SW 1271 (cell line): ENCODE measurements at regions not wholly inside any gene's neighbourhood (a gene's known extent, or its start where the extent isn't known, plus 50 kb on each side); places are given as distances from the start of the nearest gene placed in this dataset.

Experiments used
- DNase-seq, 2 experiments: peaks; one replicate each; lab custom pipeline; 2025; lab: John Stamatoyannopoulos, UW

GRCh38 chr13:74485757-74486156 is 351.6 kb upstream of the KLF12 start:
- no peak for DNase-seq

- DNase-seq: no peak
Measured at GRCh38 chr13:74479124-74479523, 344.9 kb upstream of the KLF12 start.

GRCh38 chr13:74476788-74477187 is 342.6 kb upstream of the KLF12 start:
- no peak for DNase-seq

- DNase-seq: no peak
Measured at GRCh38 chr13:74476365-74476764, 342.2 kb upstream of the KLF12 start.

GRCh38 chr13:74466864-74467263 is 332.7 kb upstream of the KLF12 start:
- DNase-seq: no peak

- no peak for DNase-seq
Measured at GRCh38 chr13:74466020-74466419, 331.8 kb upstream of the KLF12 start.

- DNase-seq: no peak
Measured at GRCh38 chr13:74465271-74465670, 331.1 kb upstream of the KLF12 start.

- DNase-seq: no peak
Measured at GRCh38 chr13:74464670-74465069, 330.5 kb upstream of the KLF12 start.

GRCh38 chr13:74461011-74461410 is 326.8 kb upstream of the KLF12 start:
- DNase-seq: no peak

GRCh38 chr13:74452881-74453280 is 318.7 kb upstream of the KLF12 start:
- DNase-seq: no peak

GRCh38 chr13:74452176-74452575 is 318.0 kb upstream of the KLF12 start:
- no peak for DNase-seq

- no peak for DNase-seq
Measured at GRCh38 chr13:74450964-74451363, 316.8 kb upstream of the KLF12 start.

- DNase-seq: no peak
Measured at GRCh38 chr13:74450525-74450845, 316.3 kb upstream of the KLF12 start.

GRCh38 chr13:74449811-74450524 is 315.8 kb upstream of the KLF12 start:
- no peak for DNase-seq

GRCh38 chr13:74444864-74445479 is 310.8 kb upstream of the KLF12 start:
- no peak for DNase-seq

GRCh38 chr13:74444161-74444571 is 310.0 kb upstream of the KLF12 start:
- DNase-seq: no peak

- DNase-seq: no peak
Measured at GRCh38 chr13:74443631-74444030, 309.4 kb upstream of the KLF12 start.

- no peak for DNase-seq
Measured at GRCh38 chr13:74442751-74443150, 308.5 kb upstream of the KLF12 start.

- DNase-seq: no peak
Measured at GRCh38 chr13:74438901-74439300, 304.7 kb upstream of the KLF12 start.

GRCh38 chr13:74434782-74435181 is 300.6 kb upstream of the KLF12 start:
- DNase-seq: no peak

- no peak for DNase-seq
Measured at GRCh38 chr13:74424455-74424854, 290.3 kb upstream of the KLF12 start.

- no peak for DNase-seq
Measured at GRCh38 chr13:74423434-74423833, 289.2 kb upstream of the KLF12 start.

- no peak for DNase-seq
Measured at GRCh38 chr13:74414458-74414857, 280.3 kb upstream of the KLF12 start.

GRCh38 chr13:74413482-74413881 is 279.3 kb upstream of the KLF12 start:
- DNase-seq: no peak
